GM13977 (cell line): ENCODE measurements at regions not wholly inside any gene's neighbourhood (a gene's known extent, or its start where the extent isn't known, plus 50 kb on each side); places are given as distances from the start of the nearest gene placed in this dataset.

Experiments used
- DNase-seq: peaks from one replicate; pipeline ENCODE4 v3.0.0; 2012; ENCODE audit warnings: low spot score
- CTCF ChIP-seq: IDR thresholded peaks from 2 replicates; pipeline ENCODE4 v1.5.1; 2012; ENCODE audit warnings: mild to moderate bottlenecking, control low read depth; ENCODE audit not compliant: insufficient read depth; ENCODE audit errors: extremely low read depth, missing control alignments
- in situ Hi-C: fragments of 300-500 bp; cut with MboI; formaldehyde crosslinking; loops from one replicate; pipeline ENCODE4 v1.12.0; 2022; ENCODE audit warnings: low sequenced_read_pairs, low pct_unique_long_range_greater_than_20kb, mixed read lengths, inconsistent platforms; ENCODE audit not compliant: unreplicated experiment

DNA sequence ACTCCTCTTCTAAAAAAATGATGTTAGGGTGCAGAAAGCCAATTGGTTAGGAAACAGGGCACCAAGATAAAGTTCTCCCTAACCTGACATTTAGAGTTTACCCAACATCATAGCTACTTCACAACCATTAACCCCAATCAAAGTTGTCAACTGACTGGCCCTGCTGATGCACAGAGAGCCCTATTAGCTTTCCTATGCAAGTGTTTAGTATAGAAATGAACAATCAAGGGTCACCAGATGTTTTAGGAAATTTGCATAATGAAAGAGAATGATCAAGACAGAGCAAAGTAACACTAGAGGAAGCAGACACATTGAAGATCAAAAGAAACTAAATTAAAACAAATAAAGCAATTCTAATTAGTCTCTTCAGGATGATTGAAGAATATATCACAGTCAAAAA lies 64.2 kb upstream of the DCC start:
- DNase-seq: no peak
- TF ChIP-seq CTCF: no peak
- in situ Hi-C loops: loop anchor here (25.0 kb wide), 1 partner anchor 1164 kb away; no protein-coding TSS in a partner anchor

GRCh38 chr18:52277785-52278184 lies 62.2 kb upstream of the DCC start:
- DNase-seq: no peak
- TF ChIP-seq CTCF: no peak
- in situ Hi-C loops: loop anchor here (25.0 kb wide), 1 partner anchor 1165 kb away; no protein-coding TSS in a partner anchor

GRCh38 chr18:52278191-52278590 lies 61.8 kb upstream of the DCC start:
- DNase-seq: no peak
- TF ChIP-seq CTCF: no peak
- in situ Hi-C loops: loop anchor here (25.0 kb wide), 1 partner anchor 1166 kb away; no protein-coding TSS in a partner anchor

GRCh38 chr18:52280702-52281101 lies 59.3 kb upstream of the DCC start:
- in situ Hi-C loops: loop anchor here (10.0 to 25.0 kb wide), 2 partner anchors 616 to 1168 kb away; no protein-coding TSS in a partner anchor
- no peak for TF ChIP-seq CTCF

DNA sequence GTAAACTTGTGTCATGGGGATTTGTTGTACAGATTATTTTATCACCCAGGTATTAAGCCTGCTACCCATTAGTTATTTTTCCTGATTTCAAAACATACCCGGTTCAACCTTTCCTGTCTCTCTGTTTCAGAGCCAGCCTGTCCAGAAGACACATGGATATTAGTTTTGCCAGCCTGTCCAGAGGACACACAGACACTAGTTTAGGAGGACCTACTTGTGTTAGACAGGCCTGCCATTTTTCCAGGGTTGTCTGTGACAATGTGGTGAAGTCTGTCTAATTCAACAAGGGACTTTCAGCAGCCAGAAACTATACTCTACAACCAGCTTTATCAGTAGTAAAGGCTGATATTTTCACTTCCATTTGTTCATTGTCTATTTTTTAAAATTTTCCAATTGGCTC lies 56.1 kb upstream of the DCC start:
- TF ChIP-seq CTCF: no peak
- in situ Hi-C loops: loop anchor here (10.0 to 25.0 kb wide), 2 partner anchors 619 to 1172 kb away; no protein-coding TSS in a partner anchor

More at GRCh38 chr18:52280702-52281101, 59.3 kb upstream of the DCC start:
- no peak for DNase-seq

DNA sequence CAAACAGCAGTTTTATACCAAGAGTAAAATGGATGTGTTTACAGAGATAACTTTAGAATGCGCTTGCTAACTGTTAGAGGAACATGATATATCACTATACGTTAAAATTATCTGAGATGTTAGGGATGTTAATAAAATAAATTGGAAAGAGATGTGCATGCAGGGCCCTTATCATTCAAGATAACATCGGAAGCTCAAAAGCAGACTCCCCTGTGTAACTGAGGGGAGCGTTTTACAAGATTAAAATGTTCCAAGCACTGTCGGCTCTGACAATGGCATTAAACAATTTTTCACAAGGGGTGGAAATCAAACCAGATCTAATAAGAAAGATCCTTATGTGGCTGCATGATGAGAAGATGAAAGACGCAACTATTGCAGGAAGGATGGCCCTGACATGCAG lies 53.3 kb upstream of the DCC start:
- in situ Hi-C loops: loop anchor here (10.0 to 25.0 kb wide), 2 partner anchors 622 to 1174 kb away; no protein-coding TSS in a partner anchor
- no peak for TF ChIP-seq CTCF
- no peak for DNase-seq

More for the DNA sequence above, 56.1 kb upstream of the DCC start:
- no peak for DNase-seq
